GM18517 (cell line): ENCODE measurements at regions not wholly inside any gene's neighbourhood (a gene's known extent, or its start where the extent isn't known, plus 50 kb on each side); places are given as distances from the start of the nearest gene placed in this dataset.

ENCODE experiments used
- ATAC-seq: cut with Tn5 transposase; IDR thresholded peaks from one replicate; pipeline ENCODE4 v1.9.1; 2021; ENCODE audit warnings: mild to moderate bottlenecking, moderate library complexity; ENCODE audit not compliant: unreplicated experiment

- ATAC-seq: no peak
Observed at GRCh38 chr5:73312146-73312871, 136.3 kb downstream of the FOXD1 start.

GRCh38 chr5:73311291-73312110, 137.1 kb downstream of the FOXD1 start:
- ATAC-seq: no peak

DNA sequence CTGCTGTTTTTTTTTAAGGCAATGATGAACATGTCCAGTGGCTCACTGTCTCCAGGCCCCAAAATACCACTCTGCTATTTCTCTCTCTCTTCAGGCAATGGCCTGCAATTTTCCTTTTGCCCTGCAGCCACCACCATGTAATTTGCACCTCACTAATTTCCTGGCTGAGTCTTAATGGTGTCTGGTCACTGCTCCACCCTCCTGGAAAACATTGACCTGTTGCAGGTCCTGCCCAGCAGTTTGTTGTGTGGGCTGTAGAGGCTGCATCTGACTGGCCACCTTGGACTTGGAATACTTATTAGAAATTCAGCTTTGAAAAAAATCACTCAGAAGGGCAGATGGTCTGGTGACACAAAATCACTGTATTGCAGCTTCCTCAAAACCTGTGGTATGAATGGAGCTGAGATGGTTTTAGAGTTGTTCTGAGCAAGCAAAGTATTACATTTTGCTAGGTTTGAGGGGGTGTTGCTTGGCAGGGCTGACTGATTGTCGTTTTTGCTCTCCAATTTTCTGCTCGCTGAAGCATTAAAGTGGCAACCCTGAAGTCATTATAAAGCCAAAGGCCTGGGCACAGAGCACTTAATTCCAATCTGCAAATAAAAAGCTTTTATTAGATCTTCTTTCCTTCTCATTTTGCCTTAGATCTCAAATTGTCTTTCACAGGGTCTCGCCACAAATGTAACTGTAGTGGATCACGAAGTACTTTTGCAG, 134.8 kb downstream of the TMEM174 start:
- ATAC-seq: no peak

DNA sequence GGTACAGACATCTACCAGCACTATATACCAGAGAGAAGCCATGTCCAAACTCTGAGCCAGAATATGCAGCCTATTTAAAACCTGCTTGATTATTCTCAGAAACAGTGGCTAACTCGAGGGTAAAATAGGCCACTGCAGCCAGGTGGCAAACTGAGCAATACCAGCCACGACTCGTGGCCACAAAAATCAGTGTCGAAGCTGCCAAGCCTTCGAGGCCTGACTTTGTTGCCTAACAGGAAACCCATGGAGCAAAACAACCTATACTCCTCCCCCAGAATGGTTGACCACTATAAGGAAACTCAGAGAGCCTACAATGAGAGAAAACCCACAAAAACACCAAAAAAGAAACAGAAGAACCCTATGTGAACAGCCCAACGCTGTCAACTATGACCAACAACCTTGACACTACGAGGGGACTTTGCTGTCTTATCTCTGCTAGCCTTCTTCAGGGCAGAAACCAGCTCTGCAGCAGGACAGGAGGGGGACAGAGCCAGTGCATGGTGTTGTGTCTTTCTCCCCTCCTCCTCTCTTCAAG, 133.8 kb downstream of the TMEM174 start:
- no peak for ATAC-seq

DNA sequence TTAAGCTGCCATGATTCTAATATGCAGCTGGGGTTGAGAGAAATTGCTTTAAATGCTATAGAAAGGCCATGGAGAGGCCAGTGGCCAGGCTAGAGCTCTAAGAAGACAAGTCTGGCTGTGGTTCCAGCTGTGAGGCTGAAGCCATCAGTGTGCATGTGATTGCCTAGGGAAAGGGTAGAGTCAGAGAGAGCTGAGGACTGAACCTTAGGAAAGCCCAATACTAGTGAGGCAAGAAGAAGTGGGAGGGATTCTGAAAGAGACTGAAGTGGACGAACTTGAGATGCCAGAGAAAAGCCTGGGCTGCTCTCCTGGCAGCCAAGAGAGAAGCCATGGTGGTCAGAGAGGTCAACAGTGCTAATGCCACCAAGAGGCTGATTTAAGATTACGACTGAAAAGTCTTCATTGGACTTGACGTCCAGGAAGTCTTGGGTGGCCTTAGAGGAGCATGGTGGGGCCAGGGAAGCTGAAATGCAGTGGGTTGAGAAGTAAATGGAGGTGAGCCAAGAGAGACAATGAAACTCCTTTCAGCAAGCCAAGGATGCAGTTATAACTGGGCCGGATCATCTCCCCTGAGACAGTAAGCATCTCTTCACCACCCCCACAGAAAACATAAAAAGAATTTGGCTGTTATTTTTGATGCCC, 133.2 kb downstream of the TMEM174 start:
- no peak for ATAC-seq

- ATAC-seq: no peak
Observed at GRCh38 chr5:73305386-73305785, 132.4 kb downstream of the TMEM174 start.

DNA sequence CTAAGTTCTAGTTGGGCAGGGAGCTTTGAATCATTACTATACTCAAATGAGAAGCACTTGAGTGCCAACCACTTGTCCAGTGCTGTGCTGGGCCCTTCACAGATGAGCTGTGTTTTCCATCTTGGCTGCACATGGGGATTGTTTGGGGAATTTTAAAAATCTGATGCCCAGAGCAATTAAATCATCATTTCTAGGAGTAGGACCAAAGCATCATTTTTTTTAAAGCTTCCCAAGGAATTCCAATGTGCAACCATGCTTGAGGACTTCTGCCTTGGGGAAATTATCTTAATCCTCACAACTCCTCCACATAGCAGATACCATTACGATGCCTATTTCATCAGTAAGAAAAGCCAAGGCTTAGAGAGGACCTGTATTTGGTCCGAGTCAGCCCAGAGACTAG, 131.4 kb downstream of the TMEM174 start:
- no peak for ATAC-seq

GRCh38 chr5:73303148-73304079, 130.4 kb downstream of the TMEM174 start:
- ATAC-seq: no peak

DNA sequence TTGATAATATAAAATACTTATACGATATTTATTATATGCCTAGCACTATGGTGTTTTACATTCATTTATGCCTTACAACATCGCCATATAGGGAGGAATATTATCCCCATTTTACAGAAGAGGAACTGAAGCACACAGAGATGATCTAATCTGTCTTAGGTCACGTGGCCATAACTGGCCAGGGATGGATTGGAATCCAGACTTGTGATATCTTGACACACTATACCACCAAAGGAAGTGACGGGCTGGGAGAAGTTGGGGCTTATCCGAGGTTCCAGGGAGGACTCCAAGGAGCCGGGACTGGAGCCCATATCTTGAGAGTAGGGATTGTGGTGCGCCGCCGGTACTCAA, 129.8 kb downstream of the TMEM174 start:
- ATAC-seq: no peak

GRCh38 chr5:73301208-73301901, 128.4 kb downstream of the TMEM174 start:
- ATAC-seq: no peak

DNA sequence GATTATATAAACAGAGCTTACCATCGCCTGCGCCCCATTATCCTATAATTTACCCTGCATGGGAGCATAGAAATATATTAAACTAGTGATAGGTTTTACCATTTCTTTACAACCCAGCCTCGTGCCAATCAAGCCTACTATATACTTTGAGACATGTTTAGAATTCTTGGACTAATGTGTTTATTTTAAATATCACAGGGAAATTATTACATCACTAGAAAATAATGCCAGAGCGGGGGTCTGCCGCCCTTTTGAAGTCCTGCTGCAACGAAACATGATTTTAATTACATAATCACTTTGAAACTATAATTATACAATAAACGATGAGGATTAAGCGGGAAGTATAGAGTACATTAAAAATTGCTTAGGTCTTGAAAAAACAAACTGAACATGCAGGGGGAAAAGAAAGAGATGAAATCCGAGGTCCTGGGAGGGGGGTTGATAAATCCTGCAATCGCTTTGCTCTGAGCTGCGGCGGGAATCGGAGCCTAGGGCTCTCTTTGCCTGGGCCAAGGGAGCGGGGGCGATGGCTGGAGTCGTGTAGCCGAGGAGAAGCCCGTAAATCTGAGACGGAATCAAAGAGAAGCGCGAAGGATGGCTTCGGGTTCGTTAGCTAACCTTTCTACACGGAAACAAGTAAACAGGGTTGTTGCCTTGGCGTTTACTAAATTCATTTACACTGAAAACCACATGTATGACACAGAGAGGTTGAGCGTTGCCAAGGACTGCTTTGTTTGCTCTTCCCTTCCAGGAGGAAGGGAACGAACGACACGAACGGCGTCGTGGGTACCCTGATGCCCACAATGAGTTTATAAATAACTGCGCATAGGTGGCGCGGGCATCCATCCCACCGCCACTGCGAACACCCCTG, 127.6 kb downstream of the TMEM174 start:
- no peak for ATAC-seq

DNA sequence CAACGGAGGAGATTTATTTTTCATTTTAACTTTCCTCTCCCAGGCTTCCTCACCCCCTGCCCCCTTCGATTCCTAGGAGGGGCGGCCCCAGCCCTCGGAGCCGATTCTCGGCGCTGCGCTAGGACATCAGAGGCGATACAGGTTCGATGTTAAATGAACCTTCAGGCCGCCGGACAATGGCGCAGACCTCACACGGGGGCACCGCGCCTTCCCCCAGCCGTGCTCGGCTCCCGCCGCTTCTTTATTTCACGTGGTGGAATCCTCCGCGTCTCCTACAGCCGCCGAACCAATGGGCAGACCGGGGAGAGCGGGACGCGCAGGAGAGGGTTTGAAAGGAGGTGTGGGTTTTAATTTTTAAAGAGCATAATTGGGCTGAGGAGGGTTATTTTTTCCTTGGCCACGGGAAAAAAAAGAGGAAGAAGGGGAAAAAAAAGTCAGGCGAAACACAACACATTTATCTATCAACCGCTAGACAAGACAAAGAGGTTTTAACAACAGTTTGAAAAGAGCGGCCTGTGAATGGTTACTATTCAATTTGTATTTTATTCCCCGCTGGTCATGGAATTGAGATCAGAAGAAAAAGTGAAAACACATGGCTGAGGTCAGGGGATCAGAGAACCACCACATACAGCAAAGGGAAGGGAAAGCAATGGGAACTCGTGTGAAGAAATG, 126.8 kb downstream of the TMEM174 start:
- no peak for ATAC-seq

- ATAC-seq: no peak
Observed at GRCh38 chr5:73298772-73299630, 126.0 kb downstream of the TMEM174 start.

GRCh38 chr5:73298251-73298771, 125.3 kb downstream of the TMEM174 start:
- no peak for ATAC-seq

DNA sequence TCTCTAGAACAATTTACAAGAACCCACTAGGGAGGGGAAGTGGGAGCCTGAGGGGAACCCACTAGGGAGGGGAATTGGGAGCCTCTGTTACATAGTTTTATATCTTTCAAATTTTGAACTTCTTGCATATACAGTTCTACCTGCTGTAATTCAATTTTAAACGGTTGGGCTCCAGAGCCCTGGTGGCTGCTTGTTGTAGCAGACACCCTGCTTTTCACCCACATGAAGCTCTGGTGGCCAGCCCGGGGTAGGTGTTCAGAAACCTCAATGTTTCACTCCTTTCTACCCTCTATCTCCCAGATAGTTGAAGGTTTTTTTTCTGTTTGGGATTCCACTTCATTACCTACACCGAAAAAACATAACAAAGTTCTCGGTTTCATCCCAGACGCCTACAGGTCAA, 124.4 kb downstream of the TMEM174 start:
- ATAC-seq: no peak

GRCh38 chr5:73296772-73297171, 123.8 kb downstream of the TMEM174 start:
- no peak for ATAC-seq

- no peak for ATAC-seq
Observed at GRCh38 chr5:73295921-73296320, 122.9 kb downstream of the TMEM174 start.
